Ishikawa (cell line): ENCODE measurements at regions not wholly inside any gene's neighbourhood (a gene's known extent, or its start where the extent isn't known, plus 50 kb on each side); places are given as distances from the start of the nearest gene placed in this dataset.

Source experiments
- CEBPB ChIP-seq: IDR thresholded peaks from 2 replicates; pipeline ENCODE4 v1.6.1; 2012
- CREB1 ChIP-seq: IDR thresholded peaks from 2 replicates; pipeline ENCODE4 v1.6.1; 2012; ENCODE audit warnings: low read depth
- EGR1 ChIP-seq: IDR thresholded peaks from 2 replicates; pipeline ENCODE4 v1.6.1; 2012
- EP300 ChIP-seq: IDR thresholded peaks from 2 replicates; pipeline ENCODE4 v1.6.1; 2012; ENCODE audit warnings: borderline replicate concordance
- FOXM1 ChIP-seq: IDR thresholded peaks from 2 replicates; pipeline ENCODE4 v1.6.1; 2012; ENCODE audit warnings: low read depth, borderline replicate concordance
- MAX ChIP-seq: IDR thresholded peaks from 2 replicates; pipeline ENCODE4 v1.6.1; 2012
- NFIC ChIP-seq: IDR thresholded peaks from 2 replicates; pipeline ENCODE4 v1.6.1; 2012
- RAD21 ChIP-seq: IDR thresholded peaks from 2 replicates; pipeline ENCODE4 v1.6.1; 2012; ENCODE audit warnings: low read depth
- REST ChIP-seq: IDR thresholded peaks from 2 replicates; pipeline ENCODE4 v1.6.1; 2012; ENCODE audit warnings: low read depth, mild to moderate bottlenecking
- TAF1 ChIP-seq: IDR thresholded peaks from 2 replicates; pipeline ENCODE4 v1.6.1; 2012; ENCODE audit warnings: low read depth, mild to moderate bottlenecking
- TCF12 ChIP-seq: IDR thresholded peaks from 2 replicates; pipeline ENCODE4 v1.6.1; 2012; ENCODE audit warnings: low read depth
- TEAD4 ChIP-seq: IDR thresholded peaks from 2 replicates; pipeline ENCODE4 v1.6.1; 2012
- USF1 ChIP-seq: IDR thresholded peaks from 2 replicates; pipeline ENCODE4 v1.6.1; 2012
- YY1 ChIP-seq: IDR thresholded peaks from 2 replicates; pipeline ENCODE4 v1.6.1; 2012; ENCODE audit warnings: low read depth
- ZBTB7A ChIP-seq: IDR thresholded peaks from 2 replicates; pipeline ENCODE4 v1.6.1; 2012; ENCODE audit warnings: low read depth

- TF ChIP-seq TCF12 (no peak), TEAD4 (no peak), CREB1 (no peak), REST (no peak), CEBPB (no peak), MAX (no peak), USF1 (no peak), FOXM1 (no peak), ZBTB7A (no peak), NFIC (no peak), TAF1 (no peak), YY1 (no peak), EGR1 (no peak), RAD21 (no peak), EP300 (no peak)
Observed at GRCh38 chr12:114608509-114608908, 75.5 kb downstream of the TBX3 start.

GRCh38 chr12:114605918-114606317 lies 78.1 kb downstream of the TBX3 start:
- no peak for TF ChIP-seq CREB1
- no peak for TF ChIP-seq MAX
- TF ChIP-seq ZBTB7A, result no peak
- TF ChIP-seq NFIC, result no peak
- no peak for TF ChIP-seq RAD21
- no peak for TF ChIP-seq USF1
- TF ChIP-seq CEBPB, result no peak
- TF ChIP-seq FOXM1, result no peak
- TF ChIP-seq TAF1, result no peak
- TF ChIP-seq REST, result no peak
- no peak for TF ChIP-seq EGR1
- no peak for TF ChIP-seq EP300
- no peak for TF ChIP-seq TCF12
- TF ChIP-seq TEAD4, result no peak
- no peak for TF ChIP-seq YY1

GRCh38 chr12:114604606-114605005 lies 79.4 kb downstream of the TBX3 start:
- TF ChIP-seq RAD21, result no peak
- no peak for TF ChIP-seq REST
- TF ChIP-seq CEBPB, result no peak
- no peak for TF ChIP-seq ZBTB7A
- TF ChIP-seq YY1, result no peak
- TF ChIP-seq CREB1, result no peak
- no peak for TF ChIP-seq TCF12
- TF ChIP-seq USF1, result no peak

- no peak for TF ChIP-seq TCF12
Observed at GRCh38 chr12:114598111-114598510, 85.9 kb downstream of the TBX3 start.

GRCh38 chr12:114592946-114593345 lies 91.0 kb downstream of the TBX3 start:
- no peak for TF ChIP-seq TAF1
- no peak for TF ChIP-seq MAX
- TF ChIP-seq EP300, result no peak
- TF ChIP-seq YY1, result no peak
- TF ChIP-seq REST, result no peak
- TF ChIP-seq TCF12, result no peak
- no peak for TF ChIP-seq NFIC
- TF ChIP-seq USF1, result no peak
- TF ChIP-seq CREB1, result no peak
- TF ChIP-seq RAD21, result no peak
- no peak for TF ChIP-seq FOXM1
- no peak for TF ChIP-seq CEBPB
- no peak for TF ChIP-seq EGR1
- no peak for TF ChIP-seq TEAD4
